ENCODE measurements at regions not wholly inside any gene's neighbourhood (a gene's known extent, or its start where the extent isn't known, plus 50 kb on each side); places are given as distances from the start of the nearest gene placed in this dataset.

GRCh38 chr9:13933268-13933656 lies 380.7 kb downstream of the NFIB start:
- H3K27me3 Mint-ChIP-seq (ENCODE audit: insufficient read depth, low read depth): no peaks in the 10 kb centered on the region
- TF ChIP-seq EZH2phosphoT487 (IDR thresholded peaks at IDR 0.05) (no peak), CTCF (IDR thresholded peaks at IDR 0.05) (no peak), EZH2 (IDR thresholded peaks at IDR 0.05) (no peak)
- H3K4me1 Mint-ChIP-seq: no peaks in the 10 kb centered on the region
- no peaks in the 10 kb centered on the region for H3K36me3 Mint-ChIP-seq
- H3K4me3 Mint-ChIP-seq: no peak overlapping the region
- no peak overlapping the region for H3K4me3 ChIP-seq
- H4K20me1 ChIP-seq (ENCODE audit: low read depth): no peaks in the 10 kb centered on the region
- H3F3A ChIP-seq (ENCODE audit: low read depth): no peaks in the 10 kb centered on the region
- no peaks in the 10 kb centered on the region for H3K79me2 ChIP-seq (ENCODE audit: low read depth)
- no peaks in the 10 kb centered on the region for H3K9me3 Mint-ChIP-seq
- H3K9ac ChIP-seq: no peak overlapping the region
- H3K27ac ChIP-seq: no peak overlapping the region
- no peak overlapping the region for H3K4me2 ChIP-seq
- H3K36me3 ChIP-seq: no peaks in the 10 kb centered on the region
- H3K27ac Mint-ChIP-seq: no peak overlapping the region
- H3K4me1 ChIP-seq: no peaks in the 10 kb centered on the region
- H3K9me3 ChIP-seq (ENCODE audit: low read depth): no peaks in the 10 kb centered on the region
- no peaks in the 10 kb centered on the region for H3K27me3 ChIP-seq
- H2AFZ ChIP-seq (replicated peaks): no peak overlapping the region
- DNase-seq (ENCODE audit: low spot score): no peak

- H3K4me3 Mint-ChIP-seq: no peak overlapping the region
- DNase-seq (ENCODE audit: low spot score): no peak
- Histone ChIP-seq H3K27ac (no peak overlapping the region), H3K36me3 (no peaks in the 10 kb centered on the region), H3K9ac (no peak overlapping the region), H3K4me2 (no peak overlapping the region), H4K20me1 (ENCODE audit: low read depth) (no peaks in the 10 kb centered on the region), H3F3A (ENCODE audit: low read depth) (no peaks in the 10 kb centered on the region), H3K4me3 (no peak overlapping the region), H3K79me2 (ENCODE audit: low read depth) (no peaks in the 10 kb centered on the region), H3K4me1 (no peaks in the 10 kb centered on the region), H3K9me3 (ENCODE audit: low read depth) (no peaks in the 10 kb centered on the region), H2AFZ (replicated peaks) (no peak overlapping the region), H3K27me3 (no peaks in the 10 kb centered on the region)
- H3K4me1 Mint-ChIP-seq: no peaks in the 10 kb centered on the region
- H3K27ac Mint-ChIP-seq: no peak overlapping the region
- no peaks in the 10 kb centered on the region for H3K36me3 Mint-ChIP-seq
- TF ChIP-seq EZH2phosphoT487 (IDR thresholded peaks at IDR 0.05) (no peak), CTCF (IDR thresholded peaks at IDR 0.05) (no peak), EZH2 (IDR thresholded peaks at IDR 0.05) (no peak)
- H3K27me3 Mint-ChIP-seq (ENCODE audit: insufficient read depth, low read depth): no peaks in the 10 kb centered on the region
- no peaks in the 10 kb centered on the region for H3K9me3 Mint-ChIP-seq
Observed at GRCh38 chr9:13932528-13933267, 381.2 kb downstream of the NFIB start.

- no peaks in the 10 kb centered on the region for H3K27me3 Mint-ChIP-seq (ENCODE audit: insufficient read depth, low read depth)
- Histone ChIP-seq H3K36me3 (no peaks in the 10 kb centered on the region), H3K4me1 (no peaks in the 10 kb centered on the region), H3K9ac (no peak overlapping the region), H3K4me2 (no peak overlapping the region), H3K9me3 (ENCODE audit: low read depth) (no peaks in the 10 kb centered on the region), H3K4me3 (no peak overlapping the region), H2AFZ (replicated peaks) (no peak overlapping the region), H3F3A (ENCODE audit: low read depth) (no peaks in the 10 kb centered on the region), H3K27ac (no peak overlapping the region), H4K20me1 (ENCODE audit: low read depth) (no peaks in the 10 kb centered on the region), H3K79me2 (ENCODE audit: low read depth) (no peaks in the 10 kb centered on the region), H3K27me3 (no peaks in the 10 kb centered on the region)
- no peak for DNase-seq (ENCODE audit: low spot score)
- H3K4me1 Mint-ChIP-seq: no peaks in the 10 kb centered on the region
- H3K36me3 Mint-ChIP-seq: no peaks in the 10 kb centered on the region
- H3K9me3 Mint-ChIP-seq: peaks cover 9% of the 10 kb centered on the region
- H3K27ac Mint-ChIP-seq: no peak overlapping the region
- H3K4me3 Mint-ChIP-seq: no peak overlapping the region
- TF ChIP-seq EZH2phosphoT487 (IDR thresholded peaks at IDR 0.05) (no peak), EZH2 (IDR thresholded peaks at IDR 0.05) (no peak), CTCF (IDR thresholded peaks at IDR 0.05) (no peak)
Observed at GRCh38 chr9:13929013-13929412, 384.9 kb downstream of the NFIB start.
